Fibroblast of skin of right quadriceps (primary cell): ENCODE measurements at regions not wholly inside any gene's neighbourhood (a gene's known extent, or its start where the extent isn't known, plus 50 kb on each side); places are given as distances from the start of the nearest gene placed in this dataset.
"Not testable (repeated sequence)": the region's sequence is repeated elsewhere in the genome, so short reads cannot be mapped to it uniquely, and the experiment has no call there.

Experiments used
- DNase-seq: peaks from one replicate; pipeline ENCODE4 v3.0.0-alpha.2; 2013

- DNase-seq = no peak
Measured at GRCh38 chr5:6273090-6273735, 105.1 kb downstream of the MED10 start.

DNA sequence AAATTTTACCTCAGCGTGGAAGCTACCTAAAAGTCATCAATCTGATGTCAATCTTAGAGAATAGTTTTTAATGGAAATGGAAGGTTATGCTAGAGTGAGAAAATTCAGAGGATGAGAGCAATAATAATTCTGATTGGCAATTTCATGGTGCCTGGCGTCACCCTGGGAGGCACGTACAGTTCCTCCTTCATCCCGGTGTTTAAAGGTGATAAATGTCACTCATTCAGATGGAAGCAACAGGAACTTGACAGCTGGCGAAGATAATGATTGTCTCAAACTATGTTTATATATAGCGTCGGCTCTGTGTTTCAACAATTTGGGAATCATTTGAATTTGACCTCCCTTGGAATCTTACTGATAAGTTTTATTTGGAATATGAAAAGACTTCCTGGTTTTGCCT, 108.4 kb downstream of the MED10 start:
- no peak for DNase-seq

- no peak for DNase-seq
Measured at GRCh38 chr5:6266671-6267197, 111.6 kb downstream of the MED10 start.

GRCh38 chr5:6264394-6264793, 114.0 kb downstream of the MED10 start:
- DNase-seq = no peak

DNA sequence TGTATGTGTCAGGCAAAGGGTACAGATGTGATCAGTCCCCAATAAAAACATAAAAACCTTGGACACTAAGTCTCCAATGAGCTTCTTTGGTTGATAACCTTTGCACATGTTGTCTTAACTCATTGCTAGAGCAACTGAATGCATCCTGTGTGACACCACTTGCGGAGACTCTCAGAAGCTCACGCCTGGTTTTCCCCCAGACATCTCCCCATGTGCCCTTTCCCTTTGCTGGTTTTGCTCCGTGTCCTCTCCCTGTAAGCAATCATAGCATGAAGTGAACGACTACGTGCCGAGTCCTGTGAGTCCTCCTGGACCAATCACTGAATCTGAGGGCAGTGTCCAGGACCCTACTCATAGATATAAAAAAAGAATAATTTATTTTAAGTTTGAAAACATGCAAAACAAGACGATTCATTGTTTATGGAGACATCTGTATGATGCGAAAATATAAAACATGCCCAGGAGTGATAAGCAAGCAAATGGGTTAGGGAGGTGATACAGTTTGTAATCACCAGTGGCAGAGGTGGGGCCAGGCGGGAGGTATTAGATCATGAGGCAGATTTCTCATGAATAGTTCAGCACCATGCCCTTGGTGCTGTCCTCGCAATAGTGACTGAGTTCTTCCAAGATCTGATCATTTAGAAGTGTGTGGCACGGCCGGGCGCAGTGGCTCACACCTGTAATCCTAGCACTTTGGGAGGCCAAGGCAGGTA, 115.5 kb downstream of the MED10 start:
- no peak for DNase-seq

- no peak for DNase-seq
Measured at GRCh38 chr5:6261668-6262067, 116.7 kb downstream of the MED10 start.

GRCh38 chr5:6261256-6261655, 117.1 kb downstream of the MED10 start:
- DNase-seq = no peak

- no peak for DNase-seq
Measured at GRCh38 chr5:6260846-6261245, 117.5 kb downstream of the MED10 start.

GRCh38 chr5:6256901-6257300, 121.4 kb downstream of the MED10 start:
- DNase-seq = no peak

- no peak for DNase-seq
Measured at GRCh38 chr5:6255956-6256355, 122.4 kb downstream of the MED10 start.

DNA sequence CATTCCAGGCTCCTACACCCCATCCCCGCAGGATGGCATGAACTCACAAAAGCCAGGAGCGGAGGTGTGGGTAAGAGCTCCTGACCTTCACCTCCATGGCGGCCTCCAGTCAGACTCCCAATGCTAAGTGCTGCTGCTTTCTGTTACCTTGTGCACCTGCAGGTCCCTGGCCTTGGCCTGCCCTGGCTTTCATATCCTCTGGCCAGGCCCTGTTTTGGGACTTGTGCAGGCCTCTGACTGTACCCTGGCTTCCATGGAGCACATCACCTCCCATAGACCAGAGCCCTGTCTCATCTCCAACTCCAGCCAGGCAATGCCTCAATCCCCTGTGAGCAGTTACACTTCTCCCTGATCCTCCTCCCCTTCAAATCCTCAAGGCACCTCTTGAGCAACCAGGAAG, 124.5 kb downstream of the MED10 start:
- DNase-seq = no peak

DNA sequence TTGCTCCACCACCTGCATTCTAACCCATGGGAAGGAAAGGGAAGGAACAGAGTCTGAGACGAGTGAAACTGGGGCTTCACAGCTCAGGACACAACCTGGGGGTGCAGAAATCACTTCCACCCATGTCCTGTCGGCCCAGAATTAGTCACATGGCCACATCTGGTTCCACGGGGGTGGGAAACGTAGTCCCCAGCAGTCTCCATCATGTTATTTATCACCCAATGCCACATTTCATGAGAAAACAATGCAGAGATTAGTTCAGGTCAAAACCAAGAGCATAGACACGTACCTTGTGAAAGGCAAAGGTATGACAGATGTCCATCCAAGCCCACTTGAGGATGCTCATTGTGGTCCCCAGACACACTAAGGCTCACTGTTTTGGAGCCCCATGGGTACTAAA, 125.1 kb downstream of the MED10 start:
- no peak for DNase-seq

GRCh38 chr5:6252581-6252980, 125.8 kb downstream of the MED10 start:
- DNase-seq = no peak

GRCh38 chr5:6251565-6252102, 126.7 kb downstream of the MED10 start:
- no peak for DNase-seq

DNA sequence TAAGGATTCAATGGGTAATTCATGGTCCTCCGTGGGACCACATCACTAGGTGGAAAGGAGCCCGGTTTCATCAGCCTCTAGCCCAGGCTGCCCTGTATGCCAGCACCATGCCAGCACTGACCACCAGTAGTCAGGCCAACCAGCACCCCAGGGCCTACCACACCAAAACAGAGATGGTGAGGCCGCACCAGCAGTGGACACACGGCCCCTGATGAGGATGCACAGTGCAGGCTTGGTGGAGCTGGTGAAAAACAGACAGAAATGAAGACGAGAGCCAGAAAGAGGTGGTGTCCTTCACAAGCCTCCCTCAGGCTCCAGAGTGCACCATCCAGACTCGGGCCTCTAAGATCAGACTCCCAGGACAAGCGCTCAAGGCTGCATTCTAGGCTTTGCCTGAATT, 128.2 kb downstream of the MED10 start:
- no peak for DNase-seq

GRCh38 chr5:6248132-6248531, 130.2 kb downstream of the MED10 start:
- DNase-seq = no peak

DNA sequence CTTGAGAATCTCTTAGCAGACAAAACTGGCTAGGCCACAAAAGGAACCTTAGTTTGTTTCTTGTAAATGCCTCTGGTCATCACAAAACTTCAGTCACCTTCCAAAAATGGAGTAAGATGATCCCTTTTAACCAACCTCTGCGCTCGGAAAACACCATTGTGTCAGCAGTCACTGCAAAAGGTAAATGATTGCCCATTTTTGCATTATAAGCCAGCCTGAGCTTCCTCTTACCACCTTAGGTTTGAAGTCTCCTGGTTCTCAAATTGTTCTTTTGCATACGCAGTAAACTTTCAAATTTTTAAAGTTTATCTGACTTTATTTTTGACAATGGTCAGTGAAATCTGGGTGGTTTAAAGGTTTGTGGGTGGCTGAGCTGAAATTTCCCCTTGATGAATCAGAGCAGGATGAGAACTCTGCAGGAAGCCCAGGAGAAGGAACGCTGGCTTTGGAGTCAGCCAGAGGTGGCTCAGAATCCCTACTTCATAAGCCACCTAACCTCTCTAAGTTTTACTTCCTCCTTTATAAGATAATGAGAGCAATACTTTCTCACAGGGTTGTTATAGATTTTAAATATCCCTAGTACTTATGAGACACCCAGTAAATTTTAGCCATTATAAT, 131.4 kb downstream of the MED10 start:
- no peak for DNase-seq

DNA sequence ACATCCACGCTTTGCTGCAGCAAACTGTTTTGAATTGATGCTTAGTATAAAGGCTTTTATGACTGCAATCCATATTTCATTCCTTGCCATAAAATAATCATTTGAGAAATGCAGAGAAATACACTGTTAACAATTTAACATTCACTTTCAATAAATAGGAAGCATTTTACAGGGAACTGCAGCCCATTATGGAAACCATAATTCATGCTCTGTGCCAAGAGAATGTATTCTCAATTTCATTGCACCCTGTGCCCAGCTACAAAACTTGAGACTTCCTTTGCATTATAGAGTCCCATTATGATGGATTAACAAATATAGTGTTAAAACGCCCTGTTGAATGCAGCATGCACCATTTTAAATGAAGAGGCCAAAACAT, 134.0 kb downstream of the MED10 start:
- no peak for DNase-seq

DNA sequence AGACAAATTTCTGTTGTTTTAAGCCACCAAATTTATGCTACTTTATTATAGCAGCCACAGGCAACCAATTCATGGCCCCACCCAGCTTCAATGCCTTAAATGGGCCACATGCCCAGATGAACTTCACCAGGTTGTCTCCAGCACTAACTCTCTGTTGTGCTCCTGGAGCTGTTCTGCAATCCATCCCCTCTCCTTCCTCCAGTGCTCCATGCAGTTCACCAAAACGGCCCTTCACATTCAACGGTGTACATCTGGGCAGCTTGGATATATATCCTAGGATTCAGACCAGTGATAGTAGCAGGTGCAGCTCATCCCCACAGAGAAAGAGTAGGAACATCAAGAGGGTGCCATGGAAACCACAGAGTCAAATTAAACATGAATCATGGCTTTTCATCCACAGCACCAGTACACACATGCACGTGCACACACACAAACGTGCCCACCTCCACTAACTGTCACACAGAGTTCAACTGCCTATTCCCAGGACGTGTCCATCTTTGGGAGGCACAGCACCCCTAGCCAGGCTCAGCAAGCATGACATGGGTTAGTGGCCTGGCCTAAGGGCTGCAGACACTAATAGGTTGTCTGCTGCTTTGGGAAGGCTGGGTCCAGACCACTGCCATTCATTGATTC, 134.5 kb downstream of the MED10 start:
- no peak for DNase-seq

DNA sequence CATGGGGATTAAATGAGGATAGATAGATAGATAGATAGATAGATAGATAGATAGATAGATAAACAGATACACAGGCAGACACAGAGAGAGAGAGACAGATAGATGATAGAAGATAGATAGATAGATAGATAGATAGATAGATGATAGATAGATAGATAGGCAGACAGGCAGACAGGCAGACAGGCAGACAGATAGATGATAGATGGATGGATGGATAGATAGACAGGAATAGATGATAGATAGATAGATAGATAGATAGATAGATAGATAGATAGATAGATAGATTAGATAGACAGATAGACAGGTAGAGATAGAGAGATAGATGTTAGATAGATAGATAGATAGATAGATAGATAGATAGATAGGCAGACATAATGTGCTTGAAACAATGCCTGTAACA, 137.3 kb downstream of the MED10 start:
- DNase-seq = not testable (repeated sequence)

GRCh38 chr5:6236858-6237481, 141.4 kb downstream of the MED10 start:
- DNase-seq = no peak

- DNase-seq = no peak
Measured at GRCh38 chr5:6236170-6236793, 142.1 kb downstream of the MED10 start.

- DNase-seq = no peak
Measured at GRCh38 chr5:6235726-6236125, 142.6 kb downstream of the MED10 start.
